Activated B cell treated with CpG ODN at 0.5 μM for 24 hours (primary cell): ENCODE measurements at regions not wholly inside any gene's neighbourhood (a gene's known extent, or its start where the extent isn't known, plus 50 kb on each side); places are given as distances from the start of the nearest gene placed in this dataset.

Source experiments
- ATAC-seq: fragments of 200-7000 bp; cut with Tn5 transposase; one replicate; pipeline ENCODE4 v1.10.0; 2021; ENCODE audit warnings: low read depth, mild to moderate bottlenecking, moderate library complexity
- CTCF ChIA-PET: fragments of 350-600 bp; sonication (Branson Sonifier 250); formaldehyde crosslinking; loops from one replicate; lab custom pipeline; 2021; ENCODE audit warnings: antibody characterized with exemption; lab: Charles Lee
- POLR2A ChIA-PET: fragments of 350-600 bp; sonication (Branson Sonifier 250); formaldehyde crosslinking; loops from one replicate; lab custom pipeline; 2021; ENCODE audit warnings: antibody characterized with exemption; lab: Charles Lee
- DNase-seq: peaks from one replicate; pipeline ENCODE4 v3.0.0; 2022
- H3K27ac Mint-ChIP-seq: one replicate; pipeline ENCODE4 v1.8.0; 2020; ENCODE audit warnings: mixed read lengths
- H3K27me3 Mint-ChIP-seq: one replicate; pipeline ENCODE4 v1.8.0; 2021; ENCODE audit warnings: mixed read lengths
- H3K36me3 Mint-ChIP-seq: one replicate; pipeline ENCODE4 v1.8.0; 2021; ENCODE audit warnings: low read depth, mixed read lengths
- H3K4me1 Mint-ChIP-seq: one replicate; pipeline ENCODE4 v1.8.0; 2021; ENCODE audit warnings: mixed read lengths
- H3K4me3 Mint-ChIP-seq: one replicate; pipeline ENCODE4 v1.8.0; 2020; ENCODE audit warnings: mild to moderate bottlenecking, mixed read lengths
- H3K9me3 Mint-ChIP-seq: one replicate; pipeline ENCODE4 v1.8.0; 2020; ENCODE audit warnings: mixed read lengths
- CTCF ChIP-seq: fragments of 200-600 bp; IDR thresholded peaks from one replicate; pipeline ENCODE4 v1.8.0; 2022; ENCODE audit warnings: antibody characterized with exemption, mild to moderate bottlenecking
- intact Hi-C: fragments of 100-400 bp; cut with micrococcal nuclease; formaldehyde crosslinking; loops from one replicate; pipeline ENCODE4 v1.15.1; 2024

GRCh38 chr9:22308177-22308576 lies 138.4 kb upstream of the DMRTA1 start:
- ChIA-PET CTCF (no interaction called here), POLR2A (no interaction called here)
- H3K4me3 Mint-ChIP-seq = no peak overlapping the region
- no peaks in the 10 kb centered on the region for H3K4me1 Mint-ChIP-seq
- peaks cover 5% of the 10 kb centered on the region for H3K9me3 Mint-ChIP-seq
- H3K27me3 Mint-ChIP-seq = peaks cover 9% of the 10 kb centered on the region
- ATAC-seq (no peak), DNase-seq (no peak)
- intact Hi-C loops = no loop called here
- H3K27ac Mint-ChIP-seq = no peak overlapping the region
- no peaks in the 10 kb centered on the region for H3K36me3 Mint-ChIP-seq
- TF ChIP-seq CTCF = no peak

- Mint-ChIP-seq H3K9me3 (peaks cover 10% of the 10 kb centered on the region), H3K4me3 (no peak overlapping the region), H3K27me3 (peaks cover 4% of the 10 kb centered on the region), H3K27ac (no peak overlapping the region), H3K4me1 (no peaks in the 10 kb centered on the region), H3K36me3 (no peaks in the 10 kb centered on the region)
- DNase-seq = no peak
- POLR2A ChIA-PET = no interaction called here
- CTCF ChIA-PET = no interaction called here
- intact Hi-C loops = no loop called here
- no peak for ATAC-seq
- TF ChIP-seq CTCF = no peak
These were observed 130.0 kb upstream of the DMRTA1 start for GRCh38 chr9:22316645-22317044.

- Mint-ChIP-seq H3K9me3 (peaks cover 3% of the 10 kb centered on the region), H3K27me3 (no peaks in the 10 kb centered on the region), H3K4me3 (no peak overlapping the region), H3K4me1 (no peaks in the 10 kb centered on the region), H3K27ac (no peak overlapping the region), H3K36me3 (no peaks in the 10 kb centered on the region)
- TF ChIP-seq CTCF = no peak
- DNase-seq (no peak), ATAC-seq (no peak)
- CTCF ChIA-PET = no interaction called here
- intact Hi-C loops = no loop called here
- POLR2A ChIA-PET = no interaction called here
These were observed 115.1 kb upstream of the DMRTA1 start for GRCh38 chr9:22331533-22331932.

GRCh38 chr9:22332202-22332601 lies 114.4 kb upstream of the DMRTA1 start:
- Mint-ChIP-seq H3K27me3 (peaks cover 2% of the 10 kb centered on the region), H3K4me1 (no peaks in the 10 kb centered on the region), H3K4me3 (no peak overlapping the region), H3K9me3 (peaks cover 3% of the 10 kb centered on the region), H3K27ac (no peak overlapping the region), H3K36me3 (no peaks in the 10 kb centered on the region)
- TF ChIP-seq CTCF = no peak
- DNase-seq (no peak), ATAC-seq (no peak)
- intact Hi-C loops = no loop called here
- ChIA-PET POLR2A (no interaction called here), CTCF (no interaction called here)

- Mint-ChIP-seq H3K36me3 (no peaks in the 10 kb centered on the region), H3K9me3 (no peaks in the 10 kb centered on the region), H3K4me1 (no peaks in the 10 kb centered on the region), H3K4me3 (no peak overlapping the region), H3K27me3 (peaks cover 2% of the 10 kb centered on the region), H3K27ac (no peak overlapping the region)
- CTCF ChIA-PET = no interaction called here
- ATAC-seq (no peak), DNase-seq (no peak)
- intact Hi-C loops = no loop called here
- no peak for TF ChIP-seq CTCF
- POLR2A ChIA-PET = no interaction called here
These were observed 109.4 kb upstream of the DMRTA1 start for GRCh38 chr9:22337261-22337660.
